ENCODE measurements at regions not wholly inside any gene's neighbourhood (a gene's known extent, or its start where the extent isn't known, plus 50 kb on each side); places are given as distances from the start of the nearest gene placed in this dataset.
"Not testable (repeated sequence)": the region's sequence is repeated elsewhere in the genome, so short reads cannot be mapped to it uniquely, and the experiment has no call there.

- Mint-ChIP-seq H3K36me3 (ENCODE audit: low read depth) (no peaks in the 10 kb centered on the region), H3K27ac (no peak overlapping the region), H3K27me3 (ENCODE audit: low read depth) (no peaks in the 10 kb centered on the region), H3K4me1 (peaks cover 32% of the 10 kb centered on the region), H3K4me3 (no peak overlapping the region), H3K9me3 (no peaks in the 10 kb centered on the region)
- TF ChIP-seq CTCF (IDR thresholded peaks at IDR 0.05; ENCODE audit: unreplicated experiment in 3 of 3), result no peak
These were observed 264.1 kb upstream of the PRKD1 start for GRCh38 chr14:30191639-30192279.

DNA sequence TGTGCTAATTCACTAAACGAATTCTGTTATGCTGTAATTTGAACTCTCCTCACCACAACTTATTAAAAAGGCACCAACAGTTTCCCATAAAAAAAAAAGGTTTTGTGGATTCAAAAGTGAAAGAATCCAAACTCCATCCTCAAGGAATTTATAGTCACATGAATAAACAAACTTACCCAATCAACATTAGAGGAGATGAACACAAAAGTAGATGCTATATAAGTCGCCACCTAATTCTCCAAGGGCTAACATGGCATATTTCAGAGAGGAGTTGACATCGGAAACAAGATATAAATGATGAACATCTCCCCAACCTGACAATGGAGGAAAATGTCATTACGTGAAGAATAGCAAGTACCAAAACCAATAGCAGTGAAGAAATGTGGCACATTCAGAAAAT, 265.5 kb upstream of the PRKD1 start:
- Mint-ChIP-seq H3K4me1 (peaks cover 36% of the 10 kb centered on the region), H3K36me3 (ENCODE audit: low read depth) (no peaks in the 10 kb centered on the region), H3K27me3 (ENCODE audit: low read depth) (no peaks in the 10 kb centered on the region), H3K27ac (peak overlapping the region in 2 of 3 experiments; percentile 34 to 78), H3K4me3 (no peak overlapping the region), H3K9me3 (no peaks in the 10 kb centered on the region)
- TF ChIP-seq CTCF (IDR thresholded peaks at IDR 0.05; ENCODE audit: unreplicated experiment in 3 of 3), result no peak

DNA sequence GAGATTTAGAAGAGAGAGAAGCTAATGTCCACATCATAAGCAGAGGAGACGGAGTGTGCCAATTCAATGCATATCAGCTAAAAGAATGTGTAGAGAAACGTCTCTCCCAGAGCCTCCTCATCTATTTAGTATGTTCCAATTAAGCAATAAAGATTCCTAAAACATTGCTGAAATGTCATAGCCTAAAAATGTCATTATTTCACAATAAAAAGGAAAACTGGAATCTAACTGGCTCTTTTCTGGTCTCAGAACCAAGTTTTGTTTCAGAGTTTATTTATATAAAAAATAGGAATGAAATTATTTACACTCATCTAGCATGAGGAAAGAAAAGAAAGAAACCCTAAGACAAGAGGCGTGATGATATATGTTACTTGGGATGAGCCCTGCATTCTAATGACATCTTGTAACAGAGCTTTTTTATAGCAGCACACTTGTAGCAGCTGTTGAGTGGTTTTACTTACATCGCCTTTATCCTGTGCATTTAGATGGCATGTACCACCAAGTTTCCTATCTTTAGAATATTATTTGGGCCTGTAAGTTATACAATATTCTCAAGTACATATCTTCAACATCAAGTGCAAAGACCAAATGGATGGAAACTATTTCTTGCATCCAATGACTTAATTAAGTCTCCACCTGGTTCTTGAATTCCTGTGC, 266.3 kb upstream of the PRKD1 start:
- no peaks in the 10 kb centered on the region for H3K36me3 Mint-ChIP-seq (ENCODE audit: low read depth)
- H3K4me1 Mint-ChIP-seq, result peaks cover 36% of the 10 kb centered on the region
- no peak for TF ChIP-seq CTCF (IDR thresholded peaks at IDR 0.05; ENCODE audit: unreplicated experiment in 3 of 3)
- H3K4me3 Mint-ChIP-seq, result peak overlapping the region in 1 of 3 experiments; percentile 9
- no peaks in the 10 kb centered on the region for H3K27me3 Mint-ChIP-seq (ENCODE audit: low read depth)
- no peaks in the 10 kb centered on the region for H3K9me3 Mint-ChIP-seq
- peak overlapping the region; percentile 25 to 78 (median 34) for H3K27ac Mint-ChIP-seq

DNA sequence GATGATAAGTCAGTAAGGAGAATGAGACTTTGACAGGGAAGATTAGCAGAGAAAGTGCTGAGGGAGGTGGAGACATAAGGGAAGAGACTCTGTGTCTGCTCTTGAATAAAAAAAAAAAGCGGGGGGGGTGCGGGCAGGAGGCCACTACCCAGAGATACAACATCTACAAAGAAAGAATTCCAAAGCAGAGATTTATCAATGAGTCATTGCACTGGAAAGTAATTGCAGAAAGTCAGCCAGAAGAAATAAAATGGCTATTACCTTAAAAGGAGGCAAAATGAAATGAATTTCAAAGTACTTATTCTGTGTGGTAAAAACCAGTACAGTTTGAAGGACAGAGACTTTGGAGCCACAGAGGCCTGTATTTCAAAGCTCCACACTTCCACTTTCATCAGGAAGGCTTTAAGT, 267.1 kb upstream of the PRKD1 start:
- H3K36me3 Mint-ChIP-seq (ENCODE audit: low read depth), result no peaks in the 10 kb centered on the region
- H3K27ac Mint-ChIP-seq, result peak overlapping the region; percentile 25 to 78 (median 28)
- H3K9me3 Mint-ChIP-seq, result no peaks in the 10 kb centered on the region
- peak overlapping the region in 1 of 3 experiments; percentile 9 for H3K4me3 Mint-ChIP-seq
- peaks cover 36% of the 10 kb centered on the region for H3K4me1 Mint-ChIP-seq
- H3K27me3 Mint-ChIP-seq (ENCODE audit: low read depth), result no peaks in the 10 kb centered on the region
- TF ChIP-seq CTCF (IDR thresholded peaks at IDR 0.05; ENCODE audit: unreplicated experiment in 3 of 3), result no peak

GRCh38 chr14:30195941-30196340, 268.3 kb upstream of the PRKD1 start:
- peaks cover 36% of the 10 kb centered on the region for H3K4me1 Mint-ChIP-seq
- peak overlapping the region; percentile 3 to 78 (median 31) for H3K27ac Mint-ChIP-seq
- TF ChIP-seq CTCF (IDR thresholded peaks at IDR 0.05; ENCODE audit: unreplicated experiment in 3 of 3), result no peak
- peak overlapping the region in 1 of 3 experiments; percentile 1 for H3K4me3 Mint-ChIP-seq
- H3K9me3 Mint-ChIP-seq, result no peaks in the 10 kb centered on the region
- H3K36me3 Mint-ChIP-seq (ENCODE audit: low read depth), result no peaks in the 10 kb centered on the region
- no peaks in the 10 kb centered on the region for H3K27me3 Mint-ChIP-seq (ENCODE audit: low read depth)

DNA sequence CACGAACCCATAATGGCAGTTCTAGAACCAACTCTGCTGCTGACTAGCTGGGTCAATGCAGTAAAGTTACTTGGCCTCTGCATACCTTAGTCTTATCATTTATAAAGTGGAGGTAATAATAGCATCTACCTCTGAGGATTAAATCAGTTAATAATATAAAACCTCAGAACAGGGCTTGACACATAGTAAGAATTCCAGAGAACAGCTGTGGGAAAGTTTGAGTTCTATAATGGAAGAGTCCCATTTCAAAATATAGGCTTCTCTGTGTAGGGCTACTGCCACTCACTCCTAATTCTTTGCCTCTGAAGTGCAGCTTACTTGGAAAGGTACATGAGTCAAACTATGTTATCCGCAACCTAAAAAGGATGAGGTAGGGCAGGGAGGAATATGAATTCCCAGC, 269.2 kb upstream of the PRKD1 start:
- H3K4me3 Mint-ChIP-seq, result no peak overlapping the region
- no peaks in the 10 kb centered on the region for H3K27me3 Mint-ChIP-seq (ENCODE audit: low read depth)
- no peaks in the 10 kb centered on the region for H3K9me3 Mint-ChIP-seq
- H3K4me1 Mint-ChIP-seq, result peaks cover 36% of the 10 kb centered on the region
- H3K36me3 Mint-ChIP-seq (ENCODE audit: low read depth), result no peaks in the 10 kb centered on the region
- TF ChIP-seq CTCF (IDR thresholded peaks at IDR 0.05; ENCODE audit: unreplicated experiment in 3 of 3), result no peak
- peak overlapping the region in 2 of 3 experiments; percentile 26 to 33 for H3K27ac Mint-ChIP-seq

DNA sequence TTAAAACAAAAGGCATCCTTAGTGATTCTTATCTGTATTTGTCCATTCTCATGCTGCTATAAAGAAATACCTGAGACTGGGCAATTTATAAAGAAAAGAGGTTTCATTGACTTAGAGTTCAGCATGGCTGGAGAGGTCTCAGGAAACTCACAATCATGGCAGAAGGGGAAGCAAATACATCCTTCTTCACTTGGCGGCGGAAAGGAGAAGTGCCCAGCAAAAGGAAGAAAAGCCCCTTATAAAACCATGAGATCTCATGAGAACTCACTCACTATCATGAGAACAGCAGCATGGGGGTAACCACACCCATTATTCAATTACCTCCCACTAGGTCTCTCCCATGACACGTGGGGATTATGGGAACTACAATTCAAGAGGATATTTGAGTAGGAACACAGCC, 271.1 kb upstream of the PRKD1 start:
- not testable (repeated sequence) for H3K27me3 Mint-ChIP-seq (ENCODE audit: low read depth); H3K9me3 Mint-ChIP-seq; H3K4me3 Mint-ChIP-seq; H3K27ac Mint-ChIP-seq; H3K36me3 Mint-ChIP-seq (ENCODE audit: low read depth)
- peaks cover 27% of the 10 kb centered on the region for H3K4me1 Mint-ChIP-seq

All from nephron (organoid).